GM12878 (cell line): ENCODE measurements at regions not wholly inside any gene's neighbourhood (a gene's known extent, or its start where the extent isn't known, plus 50 kb on each side); places are given as distances from the start of the nearest gene placed in this dataset.

Experiments used
- ATAC-seq: fragments of 200-7000 bp; cut with Tn5 transposase; 3 replicates; pipeline ENCODE4 v1.9.1; 2020; ENCODE audit warnings: mild to moderate bottlenecking, moderate library complexity
- BruUV-seq: library from RNA; stranded (reverse); fragments of 400-500 nt; replicated peaks from 2 replicates; lab custom pipeline; 2021; lab: Mats Ljungman, UMichigan
- CTCF ChIA-PET: fragments of 300-600 bp; sonication (Branson Sonifier 250); formaldehyde crosslinking; extraction: SDS; loops from one replicate; lab custom pipeline; 2021; ENCODE audit warnings: inconsistent platforms; lab: Yijun Ruan, JAX
- POLR2A ChIA-PET: fragments of 350-600 bp; formaldehyde crosslinking; extraction: SDS; loops from one replicate; lab custom pipeline; 2021; ENCODE audit warnings: inconsistent platforms; lab: Charles Lee
- RAD21 ChIA-PET: fragments of 300-600 bp; sonication (Branson Sonifier 250); formaldehyde crosslinking; loops from one replicate; lab custom pipeline; 2023; ENCODE audit warnings: antibody characterized with exemption; ENCODE audit not compliant: unreplicated experiment; lab: Charles Lee
- SMC1A ChIA-PET: fragments of 300-600 bp; sonication (Branson Sonifier 250); formaldehyde crosslinking; loops from one replicate; lab custom pipeline; 2023; ENCODE audit not compliant: unreplicated experiment, uncharacterized antibody; lab: Charles Lee
- DNase-seq: peaks from one replicate; pipeline ENCODE4 v3.0.0-alpha.2; 2011; ENCODE audit warnings: low read depth, low spot score
- FAIRE-seq: peaks from 3 replicates; lab custom pipeline; 2011; peaks lifted over from hg19 to GRCh38; lab: Jason Lieb, UNC
- H2AFZ ChIP-seq: 2 replicates; pipeline ENCODE4 v1.6.0; 2011; ENCODE audit warnings: low read depth, low read length, control low read depth; ENCODE audit not compliant: control insufficient read depth
- H3K27ac ChIP-seq: 2 replicates; pipeline ENCODE4 v1.5.1; 2011; ENCODE audit warnings: control low read depth; ENCODE audit not compliant: control insufficient read depth, insufficient read depth
- H3K27me3 ChIP-seq, 2 experiments: replicated peaks in 1 of 2; 2 replicates each; pipeline versions ENCODE4 v1.6.0 to v1.6.1; 2011; ENCODE audit warnings: low read length in 1 of 2; ENCODE audit not compliant: control insufficient read depth in 2 of 2, insufficient read depth in 2 of 2
- H3K36me3 ChIP-seq, 2 experiments: 2 replicates each; pipeline ENCODE4 v1.5.1; 2011; ENCODE audit warnings: low read length in 1 of 2; ENCODE audit not compliant: control insufficient read depth in 2 of 2, insufficient read depth in 2 of 2
- H3K4me1 ChIP-seq: 2 replicates; pipeline ENCODE4 v1.6.1; 2011; ENCODE audit warnings: mild to moderate bottlenecking, low read length, moderate library complexity, mixed read lengths; ENCODE audit not compliant: control insufficient read depth, insufficient read depth
- H3K4me2 ChIP-seq: 2 replicates; pipeline ENCODE4 v1.6.0; 2011; ENCODE audit warnings: control low read depth; ENCODE audit not compliant: control insufficient read depth, insufficient read depth
- H3K4me3 ChIP-seq: fragments of 200-600 bp; sonication (generic); 2 replicates; pipeline ENCODE4 v1.5.1; 2016
- H3K79me2 ChIP-seq: 2 replicates; pipeline ENCODE4 v1.6.0; 2011; ENCODE audit warnings: low read length; ENCODE audit not compliant: control insufficient read depth, insufficient read depth
- H3K9ac ChIP-seq: 2 replicates; pipeline ENCODE4 v1.8.0; 2011; ENCODE audit warnings: low read length, control low read depth, mixed read lengths; ENCODE audit not compliant: control insufficient read depth, insufficient read depth
- H3K9me3 ChIP-seq: replicated peaks from 3 replicates; pipeline ENCODE4 v1.5.1; 2011; ENCODE audit warnings: mild to moderate bottlenecking, low read length; ENCODE audit not compliant: control insufficient read depth, insufficient read depth
- H4K20me1 ChIP-seq: 2 replicates; pipeline ENCODE4 v1.6.0; 2011; ENCODE audit not compliant: control insufficient read depth, insufficient read depth
- BACH1 ChIP-seq: fragments of 450-650 bp; IDR thresholded peaks from 2 replicates; pipeline ENCODE4 v1.6.1; 2017; ENCODE audit warnings: mild to moderate bottlenecking, borderline replicate concordance
- CEBPZ ChIP-seq: fragments of 150-350 bp; IDR thresholded peaks from 2 replicates; pipeline ENCODE4 v1.6.1; 2016; ENCODE audit warnings: low read depth, low read length
- ETV6 ChIP-seq, 2 experiments: fragments of 450-650 bp in 1 of 2; IDR thresholded peaks in 1 of 2; conservative IDR thresholded peaks in 1 of 2; 2 replicates each; pipeline ENCODE4 v1.6.1; 2014; ENCODE audit warnings: antibody characterized with exemption in 1 of 2, borderline replicate concordance in 1 of 2, low read depth in 1 of 2, mild to moderate bottlenecking in 1 of 2, moderate library complexity in 1 of 2
- FOS ChIP-seq: IDR thresholded peaks from 3 replicates; pipeline ENCODE4 v1.6.1; 2011; ENCODE audit warnings: borderline replicate concordance; ENCODE audit not compliant: insufficient read length; ENCODE audit errors: extremely low read depth
- FOXM1 ChIP-seq: IDR thresholded peaks from 2 replicates; pipeline ENCODE4 v1.6.1; 2012; ENCODE audit warnings: low read depth, mild to moderate bottlenecking, inconsistent platforms, low read length, moderate library complexity
- MLLT1 ChIP-seq: fragments of 450-650 bp; IDR thresholded peaks from 2 replicates; pipeline ENCODE4 v1.6.1; 2016; ENCODE audit warnings: mild to moderate bottlenecking
- MYC ChIP-seq: IDR thresholded peaks from 2 replicates; pipeline ENCODE4 v1.6.1; 2011; ENCODE audit warnings: mild to moderate bottlenecking, low read length, moderate library complexity, inconsistent platforms; ENCODE audit not compliant: insufficient read depth, insufficient replicate concordance, insufficient read length, severe bottlenecking
- PAX5 ChIP-seq: IDR thresholded peaks from 2 replicates; pipeline ENCODE4 v1.6.1; 2011; ENCODE audit warnings: low read depth, low read length, borderline replicate concordance
- PML ChIP-seq: IDR thresholded peaks from 2 replicates; pipeline ENCODE4 v1.6.1; 2012; ENCODE audit warnings: low read length, inconsistent platforms
- POLR2A ChIP-seq: IDR thresholded peaks from 2 replicates; pipeline ENCODE4 v1.6.1; 2011; ENCODE audit warnings: low read depth, mild to moderate bottlenecking, low read length
- PRDM15 ChIP-seq: fragments of 450-650 bp; formaldehyde crosslinking; IDR thresholded peaks from 2 replicates; pipeline ENCODE4 v1.4.0; 2020; ENCODE audit warnings: mild to moderate bottlenecking, moderate library complexity
- RAD21 ChIP-seq: IDR thresholded peaks from 2 replicates; pipeline ENCODE4 v1.6.1; 2011; ENCODE audit warnings: mild to moderate bottlenecking, low read depth, low read length, moderate library complexity; ENCODE audit not compliant: insufficient read depth
- SRF ChIP-seq, 2 experiments: IDR thresholded peaks; 2 replicates each; pipeline ENCODE4 v1.6.1; 2011; ENCODE audit warnings: low read depth in 2 of 2, low read length in 2 of 2, mild to moderate bottlenecking in 1 of 2, moderate library complexity in 1 of 2
- STAT1 ChIP-seq: fragments of 450-650 bp; conservative IDR thresholded peaks from 2 replicates; pipeline ENCODE4 v1.6.1; 2014; ENCODE audit warnings: antibody characterized with exemption, mild to moderate bottlenecking
- TCF7 ChIP-seq: IDR thresholded peaks from 2 replicates; pipeline ENCODE4 v1.6.1; 2014; ENCODE audit warnings: antibody characterized with exemption, borderline replicate concordance
- WGBS: methylation state at CpG from one replicate; pipeline ENCODE4 v1.1.6; 2016; ENCODE audit warnings: low lambda C conversion rate; ENCODE audit not compliant: insufficient replicate concordance, insufficient coverage; ENCODE audit errors: missing lambda C conversion rate; 5-methylcytosine and 5-hydroxymethylcytosine counted together
- in situ Hi-C: fragments of 300-500 bp; cut with MboI; formaldehyde crosslinking; loops from 9 replicates; pipeline ENCODE4 v1.14.3; 2018; ENCODE audit warnings: mixed read lengths
- intact Hi-C: fragments of 100-400 bp; cut with micrococcal nuclease; formaldehyde crosslinking; loops from one replicate; pipeline ENCODE4 v1.14.2; 2022; ENCODE audit not compliant: unreplicated experiment

DNA sequence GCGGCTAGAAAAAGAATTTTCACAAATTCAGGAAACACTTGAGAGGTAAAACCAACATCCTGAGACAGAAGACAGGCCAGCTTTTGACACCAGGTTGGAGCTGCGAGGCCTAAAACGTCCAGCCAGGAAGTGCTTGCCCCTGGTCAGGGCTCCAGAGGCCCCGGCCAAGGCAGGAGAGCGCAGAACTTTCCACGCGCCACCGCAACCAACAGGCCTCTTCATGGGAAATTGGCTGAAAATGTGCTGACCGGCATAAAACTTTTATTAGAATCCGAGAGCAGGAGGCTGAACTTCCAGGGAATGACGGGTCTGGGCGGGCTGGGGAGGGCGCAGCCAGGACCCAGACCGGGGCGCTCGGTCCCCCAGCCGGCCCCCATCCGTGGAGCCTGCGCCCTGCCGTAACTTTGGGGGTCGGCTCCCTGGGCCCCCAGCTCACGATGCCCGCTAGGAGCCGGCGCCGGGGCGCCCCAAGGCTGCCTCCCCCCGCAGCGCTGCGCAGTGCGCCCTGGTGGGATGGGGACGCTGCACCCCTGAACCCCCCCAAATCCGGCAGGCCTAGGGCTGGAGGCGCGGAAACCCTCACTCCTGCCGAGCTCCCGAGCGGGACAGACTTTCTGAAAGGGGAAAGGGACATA lies 414.0 kb upstream of the MKI67 start:
- no peak overlapping the region for H3K9ac ChIP-seq
- H3K4me1 ChIP-seq = no peaks in the 10 kb centered on the region
- peaks cover 1 to 5% of the 10 kb centered on the region in 2 experiments; a peak in 3 of 4 replicates for H3K27me3 ChIP-seq
- no peak for DNase-seq
- H3K27ac ChIP-seq = no peak overlapping the region
- intact Hi-C loops (no loop called here), in situ Hi-C loops (no loop called here)
- H2AFZ ChIP-seq = no peak overlapping the region
- H3K36me3 ChIP-seq = no peaks in the 10 kb centered on the region
- no peaks in the 10 kb centered on the region for H3K9me3 ChIP-seq
- RAD21 ChIA-PET = no interaction called here
- H3K79me2 ChIP-seq = no peaks in the 10 kb centered on the region
- H3K4me2 ChIP-seq = no peak overlapping the region
- 17% methylated on average over 26 of the region's 38 CpGs for WGBS
- BruUV-seq = no TSS peak
- H3K4me3 ChIP-seq = no peak overlapping the region
- no peaks in the 10 kb centered on the region for H4K20me1 ChIP-seq
- SMC1A ChIA-PET = no interaction called here
- no peak for FAIRE-seq
- CTCF ChIA-PET = no interaction called here
- POLR2A ChIA-PET = no interaction called here
- no peak for ATAC-seq
- TF ChIP-seq POLR2A (no peak), PAX5 (no peak), FOS (no peak), PML (no peak), MLLT1 (no peak), RAD21 (no peak), TCF7 (no peak), SRF (IDR thresholded peaks at IDR 0.05; ENCODE audit: low read depth in 2 of 2, low read length in 2 of 2) (no peak), STAT1 (no peak), MYC (no peak), FOXM1 (no peak), CEBPZ (no peak), ETV6 (conservative IDR thresholded peaks at IDR 0.05 in 1 of 2, IDR thresholded peaks at IDR 0.05 in 1 of 2; ENCODE audit: borderline replicate concordance in 1 of 2, low read depth in 1 of 2) (no peak), PRDM15 (CRISPR knock-in tag) (no peak), BACH1 (no peak)
